SK-N-SH treated with all-trans-retinoic acid at 6 μM for 48 hours (cell line): ENCODE measurements at regions not wholly inside any gene's neighbourhood (a gene's known extent, or its start where the extent isn't known, plus 50 kb on each side); places are given as distances from the start of the nearest gene placed in this dataset.

Source experiments
- ISL1 ChIP-seq: fragments of 250-450 bp; sonication (Bioruptor Pico); IDR thresholded peaks from 2 replicates; pipeline ENCODE4 v2.1.2; 2022; ENCODE audit warnings: mild to moderate bottlenecking, moderate library complexity
- ZFP3 ChIP-seq: fragments of 250-450 bp; sonication (Bioruptor Pico); IDR thresholded peaks from 2 replicates; pipeline ENCODE4 v1.5.0; 2020; ENCODE audit warnings: mild to moderate bottlenecking, moderate library complexity
- ZFP30 ChIP-seq: fragments of 450-650 bp; formaldehyde crosslinking; IDR thresholded peaks from 2 replicates; pipeline ENCODE4 v1.5.0; 2022; ENCODE audit warnings: mild to moderate bottlenecking, moderate library complexity
- TF ChIP-seq, protein P1 (sequence below): fragments of 250-450 bp; sonication (Bioruptor Pico); IDR thresholded peaks from 2 replicates; pipeline ENCODE4 v1.8.0; 2020; ENCODE audit warnings: mild to moderate bottlenecking, moderate library complexity, borderline replicate concordance

DNA sequence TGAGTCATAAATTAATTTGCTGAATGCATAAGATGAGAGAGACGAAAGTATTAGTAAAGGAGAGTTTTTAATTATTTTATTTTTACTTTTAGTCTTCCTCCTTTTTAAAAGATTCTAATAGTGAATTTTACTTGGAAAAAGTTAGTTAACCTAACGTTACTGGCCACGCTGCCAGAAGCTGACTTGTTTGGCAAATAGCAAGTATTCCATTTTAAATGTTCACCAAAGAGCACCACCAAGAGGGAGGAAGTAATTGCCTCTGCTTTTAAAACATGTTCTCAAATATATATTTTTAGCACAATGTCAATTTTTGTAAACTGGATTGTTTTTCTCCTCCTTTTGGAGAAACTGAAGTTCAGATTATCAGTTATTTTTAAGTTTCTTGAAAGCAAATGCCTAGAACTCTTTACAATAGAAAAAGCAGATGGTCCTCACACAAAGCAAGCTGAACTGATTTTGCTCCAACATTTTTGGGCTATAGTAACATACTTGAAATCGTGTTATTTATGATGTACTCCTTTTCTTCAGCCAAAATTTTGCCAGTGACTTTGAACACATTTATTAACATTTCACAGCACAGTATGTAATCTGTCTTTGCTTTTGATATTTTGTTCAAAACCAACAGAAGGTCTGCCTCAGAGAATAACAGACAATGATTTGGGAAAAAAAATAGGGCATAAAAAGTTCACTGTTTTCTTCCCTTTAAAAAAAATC lies 1311.0 kb upstream of the FAM98A start:
- TF ChIP-seq ISL1 (CRISPR knock-in tag) (no peak), ZFP30 (CRISPR knock-in tag) (no peak), ZFP3 (CRISPR knock-in tag) (no peak)
- TF ChIP-seq, protein P1, sequence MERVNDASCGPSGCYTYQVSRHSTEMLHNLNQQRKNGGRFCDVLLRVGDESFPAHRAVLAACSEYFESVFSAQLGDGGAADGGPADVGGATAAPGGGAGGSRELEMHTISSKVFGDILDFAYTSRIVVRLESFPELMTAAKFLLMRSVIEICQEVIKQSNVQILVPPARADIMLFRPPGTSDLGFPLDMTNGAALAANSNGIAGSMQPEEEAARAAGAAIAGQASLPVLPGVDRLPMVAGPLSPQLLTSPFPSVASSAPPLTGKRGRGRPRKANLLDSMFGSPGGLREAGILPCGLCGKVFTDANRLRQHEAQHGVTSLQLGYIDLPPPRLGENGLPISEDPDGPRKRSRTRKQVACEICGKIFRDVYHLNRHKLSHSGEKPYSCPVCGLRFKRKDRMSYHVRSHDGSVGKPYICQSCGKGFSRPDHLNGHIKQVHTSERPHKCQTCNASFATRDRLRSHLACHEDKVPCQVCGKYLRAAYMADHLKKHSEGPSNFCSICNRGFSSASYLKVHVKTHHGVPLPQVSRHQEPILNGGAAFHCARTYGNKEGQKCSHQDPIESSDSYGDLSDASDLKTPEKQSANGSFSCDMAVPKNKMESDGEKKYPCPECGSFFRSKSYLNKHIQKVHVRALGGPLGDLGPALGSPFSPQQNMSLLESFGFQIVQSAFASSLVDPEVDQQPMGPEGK = no peak
